ELR (cell line): ENCODE measurements at regions not wholly inside any gene's neighbourhood (a gene's known extent, or its start where the extent isn't known, plus 50 kb on each side); places are given as distances from the start of the nearest gene placed in this dataset.

Experiments
- DNase-seq: peaks from one replicate; pipeline ENCODE4 v3.0.0-alpha.2; 2015; ENCODE audit warnings: low read depth

- peak; percentile 29 for DNase-seq
These were observed 189.4 kb upstream of the CDH8 start for GRCh38 chr16:62225675-62226074.

GRCh38 chr16:62224646-62225209 lies 188.5 kb upstream of the CDH8 start:
- no peak for DNase-seq

- no peak for DNase-seq
These were observed 180.6 kb upstream of the CDH8 start for GRCh38 chr16:62216837-62217236.

GRCh38 chr16:62213763-62214162 lies 177.5 kb upstream of the CDH8 start:
- no peak for DNase-seq

- DNase-seq, result no peak
These were observed 172.7 kb upstream of the CDH8 start for GRCh38 chr16:62208934-62209333.

GRCh38 chr16:62205459-62205858 lies 169.2 kb upstream of the CDH8 start:
- no peak for DNase-seq

- no peak for DNase-seq
These were observed 165.7 kb upstream of the CDH8 start for GRCh38 chr16:62201911-62202310.

- DNase-seq, result no peak
These were observed 158.6 kb upstream of the CDH8 start for GRCh38 chr16:62194828-62195227.

- DNase-seq, result no peak
These were observed 154.2 kb upstream of the CDH8 start for GRCh38 chr16:62190426-62190825.

- no peak for DNase-seq
These were observed 141.3 kb upstream of the CDH8 start for GRCh38 chr16:62177351-62178203.

- no peak for DNase-seq
These were observed 134.4 kb upstream of the CDH8 start for GRCh38 chr16:62170642-62171041.

GRCh38 chr16:62167551-62167950 lies 131.3 kb upstream of the CDH8 start:
- no peak for DNase-seq

- DNase-seq, result no peak
These were observed 121.3 kb upstream of the CDH8 start for GRCh38 chr16:62157544-62157943.

- DNase-seq, result no peak
These were observed 120.7 kb upstream of the CDH8 start for GRCh38 chr16:62156971-62157370.

GRCh38 chr16:62149631-62150030 lies 113.4 kb upstream of the CDH8 start:
- DNase-seq, result no peak

- no peak for DNase-seq
These were observed 101.8 kb upstream of the CDH8 start for GRCh38 chr16:62137996-62138395.

GRCh38 chr16:62135911-62136310 lies 99.7 kb upstream of the CDH8 start:
- DNase-seq, result no peak

- no peak for DNase-seq
These were observed 99.2 kb upstream of the CDH8 start for GRCh38 chr16:62135446-62135845.

- DNase-seq, result no peak
These were observed 93.9 kb upstream of the CDH8 start for GRCh38 chr16:62130101-62130500.

GRCh38 chr16:62105244-62105643 lies 69.0 kb upstream of the CDH8 start:
- no peak for DNase-seq

- no peak for DNase-seq
These were observed 66.3 kb upstream of the CDH8 start for GRCh38 chr16:62102588-62102987.

- DNase-seq, result no peak
These were observed 64.4 kb upstream of the CDH8 start for GRCh38 chr16:62100651-62101050.

- DNase-seq, result no peak
These were observed 53.5 kb upstream of the CDH8 start for GRCh38 chr16:62089715-62090114.
